BLaER1 (cell line): ENCODE measurements at regions not wholly inside any gene's neighbourhood (a gene's known extent, or its start where the extent isn't known, plus 50 kb on each side); places are given as distances from the start of the nearest gene placed in this dataset.
"Not testable (repeated sequence)": the region's sequence is repeated elsewhere in the genome, so short reads cannot be mapped to it uniquely, and the experiment has no call there.

Experiments used
- H3K27ac ChIP-seq: shearing (Covaris generic); formaldehyde crosslinking; 2 replicates; pipeline ENCODE4 v1.8.1; 2022
- H3K27me3 ChIP-seq: shearing (Covaris generic); formaldehyde crosslinking; 2 replicates; pipeline ENCODE4 v1.8.1; 2022
- H3K36me3 ChIP-seq: shearing (Covaris generic); formaldehyde crosslinking; 2 replicates; pipeline ENCODE4 v1.8.1; 2022
- H3K4me1 ChIP-seq: shearing (Covaris generic); formaldehyde crosslinking; 2 replicates; pipeline ENCODE4 v1.8.1; 2022
- H3K4me2 ChIP-seq: shearing (Covaris generic); formaldehyde crosslinking; 2 replicates; pipeline ENCODE4 v1.8.1; 2022
- H3K4me3 ChIP-seq: shearing (Covaris generic); formaldehyde crosslinking; 2 replicates; pipeline ENCODE4 v1.8.1; 2022
- H3K9ac ChIP-seq: shearing (Covaris generic); formaldehyde crosslinking; 2 replicates; pipeline ENCODE4 v1.8.1; 2022
- H3K9me3 ChIP-seq: shearing (Covaris generic); formaldehyde crosslinking; 2 replicates; pipeline ENCODE4 v1.8.1; 2022
- H4K20me1 ChIP-seq: shearing (Covaris generic); formaldehyde crosslinking; 2 replicates; pipeline ENCODE4 v1.8.1; 2022
- Cebpa-rat ChIP-seq: shearing (Covaris generic); IDR thresholded peaks from 2 replicates; pipeline ENCODE4 v1.8.1; 2022

DNA sequence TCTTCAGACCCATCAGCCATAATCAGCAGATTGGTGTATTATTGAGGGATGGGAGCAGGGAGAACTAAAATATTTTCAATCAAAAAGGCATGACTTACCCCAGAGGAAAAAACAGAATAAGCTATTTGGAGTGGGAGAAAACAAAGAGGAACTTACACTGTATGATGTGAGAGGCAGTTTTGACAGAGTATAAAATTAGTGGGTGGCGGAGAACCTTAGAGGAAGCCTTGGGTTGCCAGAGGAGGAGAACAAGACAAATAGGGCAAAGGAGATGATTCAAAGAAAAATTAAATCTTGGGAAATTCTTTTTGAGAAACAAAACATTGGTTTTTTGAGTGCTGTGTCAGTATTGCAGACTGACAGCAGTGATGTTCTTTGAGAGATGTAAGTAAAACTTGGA lies 285.0 kb downstream of the C11orf87 start:
- H3K9me3 ChIP-seq, result no peaks in the 10 kb centered on the region
- H3K27ac ChIP-seq, result no peak overlapping the region
- H3K27me3 ChIP-seq, result no peaks in the 10 kb centered on the region
- no peak overlapping the region for H3K4me3 ChIP-seq
- H3K9ac ChIP-seq, result no peak overlapping the region
- H3K36me3 ChIP-seq, result no peaks in the 10 kb centered on the region
- no peak for TF ChIP-seq Cebpa-rat
- H3K4me1 ChIP-seq, result no peaks in the 10 kb centered on the region
- H3K4me2 ChIP-seq, result no peak overlapping the region
- no peaks in the 10 kb centered on the region for H4K20me1 ChIP-seq

DNA sequence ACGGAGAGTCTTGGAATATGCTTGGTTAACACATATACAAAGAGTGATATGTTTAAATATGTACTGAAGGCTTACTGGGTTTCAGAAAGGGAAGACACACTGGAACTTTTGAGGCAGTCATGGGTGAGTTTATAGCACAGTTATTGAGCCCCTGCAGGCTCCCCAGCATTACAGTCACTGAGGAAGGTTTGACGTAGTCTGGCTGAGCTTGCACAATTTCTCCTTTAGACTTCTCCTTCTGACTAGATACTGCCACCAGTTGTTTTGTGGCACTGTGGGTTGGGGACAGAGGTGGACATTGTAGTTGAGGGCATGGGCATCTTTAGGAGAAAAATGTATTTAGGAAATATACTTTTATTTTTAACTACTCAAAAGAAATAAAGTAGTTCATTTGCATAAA lies 285.4 kb downstream of the C11orf87 start:
- no peak overlapping the region for H3K4me2 ChIP-seq
- H3K4me3 ChIP-seq, result no peak overlapping the region
- TF ChIP-seq Cebpa-rat, result no peak
- no peaks in the 10 kb centered on the region for H3K4me1 ChIP-seq
- no peaks in the 10 kb centered on the region for H3K9me3 ChIP-seq
- H3K36me3 ChIP-seq, result no peaks in the 10 kb centered on the region
- no peak overlapping the region for H3K9ac ChIP-seq
- no peaks in the 10 kb centered on the region for H4K20me1 ChIP-seq
- no peak overlapping the region for H3K27ac ChIP-seq
- H3K27me3 ChIP-seq, result no peaks in the 10 kb centered on the region

DNA sequence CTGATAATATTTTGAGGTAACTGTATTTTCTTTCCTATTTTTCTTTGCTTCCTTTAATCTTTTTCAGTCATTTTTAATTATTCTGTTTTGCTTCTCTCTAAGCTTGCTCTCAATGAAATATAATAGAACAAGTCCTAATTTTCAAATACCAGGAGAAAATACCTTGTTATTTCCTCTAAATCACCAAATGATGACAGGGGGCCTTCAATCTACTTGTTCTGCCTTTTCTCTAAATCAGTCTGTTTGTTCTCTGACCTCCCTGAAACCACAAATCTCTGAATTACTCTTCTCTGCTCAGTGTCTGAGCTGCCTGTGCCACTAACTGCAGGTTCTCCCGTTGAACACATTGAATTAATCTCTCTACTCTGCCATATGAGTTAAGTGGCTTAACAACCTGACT lies 286.2 kb downstream of the C11orf87 start:
- Histone ChIP-seq H3K36me3 (no peaks in the 10 kb centered on the region), H3K9me3 (no peaks in the 10 kb centered on the region), H3K4me2 (no peak overlapping the region), H3K27me3 (no peaks in the 10 kb centered on the region), H4K20me1 (no peaks in the 10 kb centered on the region), H3K27ac (no peak overlapping the region), H3K4me3 (no peak overlapping the region), H3K9ac (no peak overlapping the region), H3K4me1 (no peaks in the 10 kb centered on the region)
- TF ChIP-seq Cebpa-rat, result no peak

DNA sequence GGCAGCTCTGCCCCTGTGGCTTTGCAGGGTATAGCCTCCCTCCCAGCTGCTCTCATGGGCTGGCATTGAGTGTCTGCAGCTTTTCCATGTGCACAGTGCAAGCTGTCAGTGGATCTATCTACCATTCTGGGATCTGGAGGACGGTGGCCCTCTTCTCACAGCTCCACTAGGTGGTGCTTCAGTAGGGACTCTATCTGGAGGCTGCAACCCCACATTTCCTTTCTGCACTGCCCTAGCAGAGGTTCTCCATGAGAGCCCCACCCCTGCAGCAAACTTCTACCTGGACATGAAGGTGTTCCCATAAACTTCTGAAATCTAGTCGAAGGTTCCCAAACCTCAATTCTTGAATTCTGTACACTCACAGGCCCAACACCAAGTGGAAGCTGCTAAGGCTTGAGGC lies 292.5 kb downstream of the C11orf87 start:
- not testable (repeated sequence) for H3K4me3 ChIP-seq, H4K20me1 ChIP-seq, H3K4me1 ChIP-seq, H3K9ac ChIP-seq, H3K27me3 ChIP-seq, H3K4me2 ChIP-seq, H3K27ac ChIP-seq, H3K36me3 ChIP-seq
- H3K9me3 ChIP-seq, result peaks cover 29% of the 10 kb centered on the region

DNA sequence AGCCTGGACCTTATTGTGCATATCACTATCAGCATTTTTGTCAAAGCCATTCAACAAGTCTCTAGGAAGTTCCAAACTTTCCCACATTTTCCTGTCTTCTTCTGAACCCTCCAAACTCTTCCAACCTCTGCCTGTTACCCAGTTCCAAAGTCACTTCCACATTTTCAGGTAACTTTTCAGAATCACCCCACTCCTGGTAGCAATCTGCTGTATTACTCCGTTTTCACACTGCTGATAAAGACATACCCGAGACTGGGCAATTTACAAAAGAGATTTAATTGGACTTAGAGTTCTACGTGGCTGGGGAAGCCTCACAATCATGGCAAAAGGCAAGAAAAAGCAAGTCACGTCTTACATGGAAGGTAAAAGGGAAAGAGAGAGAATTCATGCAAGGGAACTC lies 293.4 kb downstream of the C11orf87 start:
- H3K27ac ChIP-seq, H3K4me1 ChIP-seq, H3K27me3 ChIP-seq, H4K20me1 ChIP-seq, H3K4me2 ChIP-seq, H3K36me3 ChIP-seq, H3K9ac ChIP-seq, H3K4me3 ChIP-seq: not testable (repeated sequence)
- H3K9me3 ChIP-seq, result peaks cover 29% of the 10 kb centered on the region

DNA sequence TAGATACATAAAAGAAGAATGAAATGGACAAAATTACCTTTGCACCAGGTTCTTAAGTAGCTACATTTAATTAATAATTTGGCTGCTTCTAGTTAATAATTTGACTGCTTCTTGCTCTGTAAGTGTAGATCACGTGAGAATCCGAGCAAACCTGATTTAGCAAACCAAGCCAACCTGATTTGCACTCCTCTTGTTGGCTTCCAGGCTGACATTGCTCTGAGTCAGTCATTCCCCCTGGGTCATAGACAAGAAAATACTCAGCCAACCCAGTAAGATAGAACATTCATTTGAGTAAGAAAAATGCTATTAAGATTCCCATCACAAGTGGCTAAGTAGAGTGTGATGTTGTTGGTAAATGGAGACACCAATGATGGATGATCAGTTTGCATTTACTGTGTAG lies 304.1 kb downstream of the C11orf87 start:
- H3K9ac ChIP-seq, result no peak overlapping the region
- H3K36me3 ChIP-seq, result no peaks in the 10 kb centered on the region
- no peaks in the 10 kb centered on the region for H4K20me1 ChIP-seq
- H3K27ac ChIP-seq, result no peak overlapping the region
- no peaks in the 10 kb centered on the region for H3K9me3 ChIP-seq
- no peak overlapping the region for H3K4me3 ChIP-seq
- no peak overlapping the region for H3K4me2 ChIP-seq
- H3K27me3 ChIP-seq, result no peaks in the 10 kb centered on the region
- no peaks in the 10 kb centered on the region for H3K4me1 ChIP-seq
- no peak for TF ChIP-seq Cebpa-rat

DNA sequence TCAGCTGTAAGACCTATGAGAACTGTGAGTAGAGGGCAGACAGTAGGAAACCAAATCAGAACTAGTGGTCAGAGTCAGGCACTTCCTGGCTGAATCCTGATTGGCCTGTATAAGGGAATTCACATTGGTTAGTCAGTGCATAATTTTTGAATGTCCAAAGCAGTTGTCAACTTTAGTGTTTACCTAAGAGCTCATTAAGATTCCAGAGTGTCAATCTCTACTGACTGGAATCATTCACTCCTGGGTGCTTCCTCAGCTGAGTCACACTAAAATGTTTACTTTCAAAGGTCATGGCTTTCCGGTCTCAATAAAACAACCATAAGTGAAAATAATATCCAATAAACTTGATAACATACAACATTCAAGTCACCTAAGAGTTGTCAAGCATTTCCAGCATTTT lies 306.1 kb downstream of the C11orf87 start:
- H3K4me1 ChIP-seq, result no peaks in the 10 kb centered on the region
- H3K36me3 ChIP-seq, result no peaks in the 10 kb centered on the region
- H3K9ac ChIP-seq, result no peak overlapping the region

DNA sequence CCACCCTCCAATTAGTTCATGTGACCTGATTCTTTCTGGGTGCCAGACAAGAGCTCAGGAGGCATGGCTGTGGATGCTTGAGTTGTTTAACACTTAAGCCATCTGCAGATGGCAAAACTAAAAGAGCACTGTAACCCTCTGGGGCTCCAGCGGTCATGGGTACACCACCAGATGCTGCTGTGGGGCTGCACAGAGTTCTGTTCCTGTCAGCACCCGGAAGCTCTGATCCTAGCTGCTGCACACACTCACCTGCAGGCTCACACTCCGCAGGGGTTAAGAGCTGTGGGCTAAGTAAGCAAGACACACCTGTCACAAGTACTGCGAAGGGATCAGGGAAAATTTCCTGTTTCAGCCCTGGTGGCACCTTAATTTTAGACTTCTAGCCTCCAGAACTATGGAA lies 307.8 kb downstream of the C11orf87 start:
- Histone ChIP-seq H3K4me3 (no peak overlapping the region), H3K27ac (no peak overlapping the region), H4K20me1 (no peaks in the 10 kb centered on the region)

More for the DNA sequence above, 306.1 kb downstream of the C11orf87 start:
- no peak for TF ChIP-seq Cebpa-rat
- no peak overlapping the region for H3K4me2 ChIP-seq
- H3K9me3 ChIP-seq, result no peaks in the 10 kb centered on the region
- H3K27me3 ChIP-seq, result no peaks in the 10 kb centered on the region
- no peaks in the 10 kb centered on the region for H4K20me1 ChIP-seq
- no peak overlapping the region for H3K27ac ChIP-seq
- H3K4me3 ChIP-seq, result no peak overlapping the region

DNA sequence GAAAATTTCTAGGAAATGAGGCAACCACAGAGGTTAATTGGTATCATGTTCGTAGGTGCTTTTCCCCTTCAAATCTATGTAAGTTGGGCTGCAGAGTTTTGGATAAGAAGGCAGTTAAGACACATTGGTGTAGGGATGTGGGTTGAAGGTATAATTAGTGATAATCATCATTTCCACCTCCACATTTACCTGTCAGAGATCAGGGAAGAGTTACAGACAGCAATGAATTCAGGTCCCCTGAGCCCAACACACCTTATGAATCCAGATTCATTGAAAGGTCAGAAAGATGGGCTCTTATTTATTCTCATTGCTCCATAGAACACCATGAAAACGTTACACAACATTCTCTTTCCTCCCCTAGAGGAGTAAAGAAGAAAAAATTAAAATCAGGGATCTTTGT lies 308.7 kb downstream of the C11orf87 start:
- Histone ChIP-seq H3K9me3 (no peaks in the 10 kb centered on the region), H3K4me1 (no peaks in the 10 kb centered on the region), H3K27me3 (no peaks in the 10 kb centered on the region), H3K4me2 (no peak overlapping the region), H3K27ac (no peak overlapping the region), H3K36me3 (no peaks in the 10 kb centered on the region), H3K9ac (no peak overlapping the region), H3K4me3 (no peak overlapping the region), H4K20me1 (no peaks in the 10 kb centered on the region)
- TF ChIP-seq Cebpa-rat, result no peak

More for the DNA sequence above, 307.8 kb downstream of the C11orf87 start:
- H3K9me3 ChIP-seq, result no peaks in the 10 kb centered on the region
- H3K4me2 ChIP-seq, result no peak overlapping the region
- no peak for TF ChIP-seq Cebpa-rat
- H3K4me1 ChIP-seq, result no peaks in the 10 kb centered on the region
- H3K36me3 ChIP-seq, result no peaks in the 10 kb centered on the region
- H3K9ac ChIP-seq, result no peak overlapping the region
- H3K27me3 ChIP-seq, result no peaks in the 10 kb centered on the region

DNA sequence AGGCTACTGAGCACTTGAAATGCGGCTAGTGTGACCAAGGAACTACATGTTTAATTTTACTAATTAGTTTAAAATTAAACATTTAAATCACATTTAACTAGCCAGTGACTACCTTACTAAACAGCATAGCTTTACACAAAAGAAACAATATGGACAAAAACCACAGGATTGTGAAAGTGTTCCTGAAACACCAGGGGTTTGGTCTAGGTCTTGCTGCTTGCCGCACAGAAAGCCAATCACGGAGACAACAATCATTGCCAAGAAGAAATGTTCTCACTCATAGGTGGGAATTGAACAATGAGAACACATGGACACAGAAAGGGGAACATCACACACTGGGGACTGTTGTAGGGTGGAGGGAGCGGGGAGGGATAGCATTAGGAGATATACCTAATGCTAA lies 309.5 kb downstream of the C11orf87 start:
- H3K4me1 ChIP-seq, result no peaks in the 10 kb centered on the region
- no peak overlapping the region for H3K4me2 ChIP-seq
- H3K9ac ChIP-seq, result no peak overlapping the region
- no peak for TF ChIP-seq Cebpa-rat
- no peaks in the 10 kb centered on the region for H4K20me1 ChIP-seq
- no peaks in the 10 kb centered on the region for H3K9me3 ChIP-seq
- no peaks in the 10 kb centered on the region for H3K27me3 ChIP-seq
- H3K4me3 ChIP-seq, result no peak overlapping the region
- H3K36me3 ChIP-seq, result no peaks in the 10 kb centered on the region
- H3K27ac ChIP-seq, result no peak overlapping the region

DNA sequence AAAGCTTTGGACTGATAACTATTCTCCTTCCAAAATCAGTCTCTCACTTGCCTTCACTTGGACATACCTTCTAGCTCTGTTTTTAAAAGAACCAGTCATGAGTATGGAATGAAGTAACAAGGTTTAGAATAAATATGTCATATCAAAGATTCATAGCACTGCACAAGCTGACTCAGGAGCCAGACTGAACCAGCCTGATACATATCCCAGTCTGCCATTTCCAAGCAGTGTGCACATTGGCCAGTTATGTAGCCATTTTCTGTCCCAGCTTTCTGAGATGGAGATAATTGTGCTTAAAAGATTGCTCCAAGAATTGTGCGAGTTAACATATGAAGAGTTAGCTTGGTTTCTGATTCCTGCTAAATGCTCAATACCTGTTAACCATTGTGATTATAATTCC lies 311.3 kb downstream of the C11orf87 start:
- H3K9me3 ChIP-seq, result no peaks in the 10 kb centered on the region
- no peak overlapping the region for H3K4me2 ChIP-seq
- H3K27ac ChIP-seq, result no peak overlapping the region
- H4K20me1 ChIP-seq, result no peaks in the 10 kb centered on the region
- H3K4me1 ChIP-seq, result no peaks in the 10 kb centered on the region
- no peaks in the 10 kb centered on the region for H3K36me3 ChIP-seq
- no peaks in the 10 kb centered on the region for H3K27me3 ChIP-seq
- TF ChIP-seq Cebpa-rat, result no peak
- H3K9ac ChIP-seq, result no peak overlapping the region
- H3K4me3 ChIP-seq, result no peak overlapping the region
